Jurkat, Clone E6-1 (cell line): ENCODE measurements at regions not wholly inside any gene's neighbourhood (a gene's known extent, or its start where the extent isn't known, plus 50 kb on each side); places are given as distances from the start of the nearest gene placed in this dataset.
"Not testable (repeated sequence)": the region's sequence is repeated elsewhere in the genome, so short reads cannot be mapped to it uniquely, and the experiment has no call there.

ENCODE experiments used
- DNase-seq: peaks from one replicate; pipeline ENCODE4 v3.0.0-alpha.2; 2011; ENCODE audit warnings: low read depth, low spot score
- H3K4me3 ChIP-seq: 2 replicates; pipeline ENCODE4 v1.5.1; 2011; ENCODE audit warnings: mild to moderate bottlenecking, low read length, control low read depth, moderate library complexity

GRCh38 chr19:30276011-30276882 is 95.9 kb upstream of the ZNF536 start:
- DNase-seq: no peak
- no peak overlapping the region for H3K4me3 ChIP-seq

GRCh38 chr19:30276883-30277280 is 95.3 kb upstream of the ZNF536 start:
- DNase-seq: no peak
- H3K4me3 ChIP-seq: no peak overlapping the region

GRCh38 chr19:30277941-30278881 is 94.0 kb upstream of the ZNF536 start:
- no peak overlapping the region for H3K4me3 ChIP-seq
- DNase-seq: no peak

- no peak for DNase-seq
- no peak overlapping the region for H3K4me3 ChIP-seq
Observed at GRCh38 chr19:30278882-30279254, 93.3 kb upstream of the ZNF536 start.

GRCh38 chr19:30280018-30280417 is 92.2 kb upstream of the ZNF536 start:
- H3K4me3 ChIP-seq: no peak overlapping the region
- no peak for DNase-seq

- DNase-seq: no peak
- H3K4me3 ChIP-seq: no peak overlapping the region
Observed at GRCh38 chr19:30281906-30282305, 90.3 kb upstream of the ZNF536 start.

- no peak for DNase-seq
- H3K4me3 ChIP-seq: no peak overlapping the region
Observed at GRCh38 chr19:30283556-30283955, 88.6 kb upstream of the ZNF536 start.

- no peak overlapping the region for H3K4me3 ChIP-seq
- no peak for DNase-seq
Observed at GRCh38 chr19:30284209-30284608, 88.0 kb upstream of the ZNF536 start.

- H3K4me3 ChIP-seq: no peak overlapping the region
- DNase-seq: no peak
Observed at GRCh38 chr19:30284885-30285284, 87.3 kb upstream of the ZNF536 start.

GRCh38 chr19:30286378-30286777 is 85.8 kb upstream of the ZNF536 start:
- no peak overlapping the region for H3K4me3 ChIP-seq
- no peak for DNase-seq

GRCh38 chr19:30287259-30287658 is 84.9 kb upstream of the ZNF536 start:
- DNase-seq: no peak
- H3K4me3 ChIP-seq: no peak overlapping the region

GRCh38 chr19:30287973-30288372 is 84.2 kb upstream of the ZNF536 start:
- H3K4me3 ChIP-seq: no peak overlapping the region
- DNase-seq: no peak

GRCh38 chr19:30288911-30289310 is 83.3 kb upstream of the ZNF536 start:
- no peak overlapping the region for H3K4me3 ChIP-seq
- no peak for DNase-seq

GRCh38 chr19:30289336-30289735 is 82.8 kb upstream of the ZNF536 start:
- no peak for DNase-seq
- no peak overlapping the region for H3K4me3 ChIP-seq

GRCh38 chr19:30290805-30291204 is 81.4 kb upstream of the ZNF536 start:
- not testable (repeated sequence) for H3K4me3 ChIP-seq

GRCh38 chr19:30293051-30293785 is 79.0 kb upstream of the ZNF536 start:
- no peak for DNase-seq
- no peak overlapping the region for H3K4me3 ChIP-seq

More at GRCh38 chr19:30290805-30291204, 81.4 kb upstream of the ZNF536 start:
- not testable (repeated sequence) for DNase-seq

- no peak overlapping the region for H3K4me3 ChIP-seq
- DNase-seq: no peak
Observed at GRCh38 chr19:30297969-30298368, 74.2 kb upstream of the ZNF536 start.

GRCh38 chr19:30303131-30303654 is 69.0 kb upstream of the ZNF536 start:
- no peak for DNase-seq
- no peak overlapping the region for H3K4me3 ChIP-seq

- no peak for DNase-seq
- H3K4me3 ChIP-seq: no peak overlapping the region
Observed at GRCh38 chr19:30304540-30304939, 67.6 kb upstream of the ZNF536 start.
